Nephron (organoid): ENCODE measurements at regions not wholly inside any gene's neighbourhood (a gene's known extent, or its start where the extent isn't known, plus 50 kb on each side); places are given as distances from the start of the nearest gene placed in this dataset.
A peak's percentile ranks its signal among the peaks of the same experiment; 100 is the strongest.

ENCODE experiments used
- H3K27ac Mint-ChIP-seq, 3 experiments: 2 replicates each; pipeline ENCODE4 v1.8.0; 2020; ENCODE audit warnings: mixed read lengths in 3 of 3, mild to moderate bottlenecking in 2 of 3, moderate library complexity in 1 of 3
- H3K27me3 Mint-ChIP-seq: 2 replicates; pipeline ENCODE4 v1.8.0; 2021; ENCODE audit warnings: low read depth, mild to moderate bottlenecking, moderate library complexity, mixed read lengths
- H3K36me3 Mint-ChIP-seq: 2 replicates; pipeline ENCODE4 v1.8.0; 2020; ENCODE audit warnings: low read depth, mixed read lengths
- H3K4me1 Mint-ChIP-seq: 2 replicates; pipeline ENCODE4 v1.8.0; 2020; ENCODE audit warnings: mixed read lengths
- H3K4me3 Mint-ChIP-seq, 3 experiments: 2 replicates each; pipeline ENCODE4 v1.8.0; 2020; ENCODE audit warnings: mild to moderate bottlenecking in 3 of 3, mixed read lengths in 3 of 3, moderate library complexity in 2 of 3
- H3K9me3 Mint-ChIP-seq: 2 replicates; pipeline ENCODE4 v1.8.0; 2020; ENCODE audit warnings: mixed read lengths
- TF ChIP-seq, protein P1 (sequence below), 3 experiments: fragments of 200-600 bp; sonication (generic); IDR thresholded peaks; one replicate each; pipeline ENCODE4 v1.5.0; 2021; ENCODE audit warnings: antibody characterized with exemption in 3 of 3; ENCODE audit not compliant: unreplicated experiment in 3 of 3

DNA sequence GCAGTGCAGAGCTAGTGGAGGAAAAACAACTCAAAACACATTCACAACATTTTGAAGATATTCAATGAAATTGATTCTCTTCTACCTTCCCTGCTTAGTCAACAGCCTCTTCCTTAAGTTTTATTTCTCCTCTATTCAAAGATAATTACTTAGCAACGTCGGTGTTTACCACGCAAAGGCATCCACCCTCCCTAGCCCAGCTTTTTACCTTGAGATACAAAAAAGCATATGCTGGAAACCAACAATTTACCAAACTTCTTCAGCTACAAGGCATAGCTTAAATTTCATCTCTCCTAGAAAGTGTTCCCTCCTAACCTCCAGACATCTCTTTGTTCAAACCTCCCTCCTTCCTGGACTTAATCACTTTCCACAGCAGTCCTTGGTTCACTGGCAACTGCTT lies 102.8 kb upstream of the SOD1 start:
- no peaks in the 10 kb centered on the region for H3K9me3 Mint-ChIP-seq
- peaks cover 35% of the 10 kb centered on the region for H3K27me3 Mint-ChIP-seq
- H3K27ac Mint-ChIP-seq = peak overlapping the region; percentile 1 to 16 (median 9)
- peak overlapping the region; percentile 76 to 83 (median 80) for H3K4me3 Mint-ChIP-seq
- TF ChIP-seq, protein P1, sequence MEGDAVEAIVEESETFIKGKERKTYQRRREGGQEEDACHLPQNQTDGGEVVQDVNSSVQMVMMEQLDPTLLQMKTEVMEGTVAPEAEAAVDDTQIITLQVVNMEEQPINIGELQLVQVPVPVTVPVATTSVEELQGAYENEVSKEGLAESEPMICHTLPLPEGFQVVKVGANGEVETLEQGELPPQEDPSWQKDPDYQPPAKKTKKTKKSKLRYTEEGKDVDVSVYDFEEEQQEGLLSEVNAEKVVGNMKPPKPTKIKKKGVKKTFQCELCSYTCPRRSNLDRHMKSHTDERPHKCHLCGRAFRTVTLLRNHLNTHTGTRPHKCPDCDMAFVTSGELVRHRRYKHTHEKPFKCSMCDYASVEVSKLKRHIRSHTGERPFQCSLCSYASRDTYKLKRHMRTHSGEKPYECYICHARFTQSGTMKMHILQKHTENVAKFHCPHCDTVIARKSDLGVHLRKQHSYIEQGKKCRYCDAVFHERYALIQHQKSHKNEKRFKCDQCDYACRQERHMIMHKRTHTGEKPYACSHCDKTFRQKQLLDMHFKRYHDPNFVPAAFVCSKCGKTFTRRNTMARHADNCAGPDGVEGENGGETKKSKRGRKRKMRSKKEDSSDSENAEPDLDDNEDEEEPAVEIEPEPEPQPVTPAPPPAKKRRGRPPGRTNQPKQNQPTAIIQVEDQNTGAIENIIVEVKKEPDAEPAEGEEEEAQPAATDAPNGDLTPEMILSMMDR (IDR thresholded peaks at IDR 0.05; ENCODE audit: unreplicated experiment in 3 of 3) = no peak
- peaks cover 32% of the 10 kb centered on the region for H3K4me1 Mint-ChIP-seq
- H3K36me3 Mint-ChIP-seq = no peaks in the 10 kb centered on the region

DNA sequence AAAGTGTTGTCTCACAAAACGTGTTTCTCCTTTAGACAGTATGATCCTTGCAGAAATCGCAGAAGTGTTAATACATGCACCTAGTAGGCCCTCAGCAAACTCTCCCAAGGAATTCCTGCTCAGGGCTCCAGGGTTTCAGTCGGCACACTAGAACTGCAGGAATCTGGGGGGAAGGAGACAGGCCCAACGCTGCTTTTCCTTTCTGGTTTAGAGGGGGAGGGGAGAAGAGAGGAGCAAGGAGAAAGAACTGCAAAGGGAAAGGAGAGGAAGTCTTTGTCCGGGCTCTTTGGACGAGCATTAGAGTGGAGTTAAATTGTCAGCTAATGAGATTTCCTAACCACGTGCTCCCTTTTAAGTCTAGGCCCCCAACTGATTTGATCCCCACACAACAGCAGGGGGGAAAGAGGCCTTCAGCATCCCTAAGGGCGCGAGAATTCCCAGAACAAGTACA lies 103.7 kb upstream of the SOD1 start:
- peaks cover 35% of the 10 kb centered on the region for H3K27me3 Mint-ChIP-seq
- peaks cover 32% of the 10 kb centered on the region for H3K4me1 Mint-ChIP-seq
- H3K27ac Mint-ChIP-seq = peak overlapping the region; percentile 3 to 61 (median 57)
- H3K36me3 Mint-ChIP-seq = no peaks in the 10 kb centered on the region
- no peaks in the 10 kb centered on the region for H3K9me3 Mint-ChIP-seq
- TF ChIP-seq, protein P1 (IDR thresholded peaks at IDR 0.05; ENCODE audit: unreplicated experiment in 3 of 3) = no peak
- H3K4me3 Mint-ChIP-seq = peak overlapping the region; percentile 76 to 83 (median 80)

DNA sequence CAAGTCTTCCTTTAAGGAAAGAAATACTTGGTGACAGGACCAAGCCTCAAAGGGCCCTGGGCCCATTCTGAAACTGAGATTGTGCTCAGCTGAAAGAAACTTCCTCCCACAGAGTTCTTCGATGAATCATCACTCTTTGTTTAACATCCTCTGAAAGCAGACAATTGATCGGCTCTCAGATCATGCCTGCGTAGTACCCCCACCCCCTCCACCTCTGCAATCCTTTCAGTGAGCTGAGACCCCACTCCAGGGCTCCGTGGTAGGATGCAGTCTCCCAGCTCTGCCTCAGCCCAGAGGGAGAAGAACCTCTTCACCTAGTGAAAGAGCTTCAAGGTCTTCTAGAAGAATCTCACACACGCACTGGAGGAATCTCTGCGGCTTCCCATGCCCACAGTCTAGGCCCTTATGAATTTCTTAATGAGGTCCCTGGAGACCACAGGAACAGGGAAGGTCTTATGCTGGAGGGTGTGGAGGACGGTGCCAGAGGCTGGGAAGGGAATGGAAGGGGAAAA lies 104.9 kb upstream of the SOD1 start:
- TF ChIP-seq, protein P1 (IDR thresholded peaks at IDR 0.05; ENCODE audit: unreplicated experiment in 3 of 3) = no peak
- H3K36me3 Mint-ChIP-seq = peaks cover 7% of the 10 kb centered on the region
- H3K27ac Mint-ChIP-seq = no peak overlapping the region
- H3K9me3 Mint-ChIP-seq = no peaks in the 10 kb centered on the region
- peak overlapping the region in 2 of 3 experiments; percentile 41 to 83 for H3K4me3 Mint-ChIP-seq
- H3K27me3 Mint-ChIP-seq = peaks cover 35% of the 10 kb centered on the region
- peaks cover 32% of the 10 kb centered on the region for H3K4me1 Mint-ChIP-seq

DNA sequence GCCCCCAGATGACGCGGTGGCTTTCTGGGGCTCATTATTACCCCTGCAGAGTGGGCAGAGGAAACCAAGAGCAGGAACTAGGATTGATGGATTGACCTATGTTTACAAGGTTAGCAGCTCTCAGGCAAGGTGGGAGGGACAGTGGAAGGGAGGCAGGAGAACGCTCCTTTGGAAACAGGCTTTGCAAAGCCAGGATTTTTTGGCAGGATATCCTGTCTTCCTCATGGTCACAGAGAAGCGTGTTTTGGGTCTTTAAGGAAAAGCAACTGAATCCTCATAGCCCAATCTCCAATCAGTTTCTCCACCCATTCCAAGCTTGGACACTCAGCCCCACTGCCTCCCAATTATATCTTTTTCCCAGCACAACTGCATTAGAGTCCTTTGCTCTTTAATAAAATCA lies 105.6 kb upstream of the SOD1 start:
- no peak overlapping the region for H3K4me3 Mint-ChIP-seq
- peaks cover 7% of the 10 kb centered on the region for H3K36me3 Mint-ChIP-seq
- H3K4me1 Mint-ChIP-seq = peaks cover 32% of the 10 kb centered on the region
- TF ChIP-seq, protein P1 (IDR thresholded peaks at IDR 0.05; ENCODE audit: unreplicated experiment in 3 of 3) = no peak
- no peak overlapping the region for H3K27ac Mint-ChIP-seq
- peaks cover 35% of the 10 kb centered on the region for H3K27me3 Mint-ChIP-seq
- no peaks in the 10 kb centered on the region for H3K9me3 Mint-ChIP-seq

DNA sequence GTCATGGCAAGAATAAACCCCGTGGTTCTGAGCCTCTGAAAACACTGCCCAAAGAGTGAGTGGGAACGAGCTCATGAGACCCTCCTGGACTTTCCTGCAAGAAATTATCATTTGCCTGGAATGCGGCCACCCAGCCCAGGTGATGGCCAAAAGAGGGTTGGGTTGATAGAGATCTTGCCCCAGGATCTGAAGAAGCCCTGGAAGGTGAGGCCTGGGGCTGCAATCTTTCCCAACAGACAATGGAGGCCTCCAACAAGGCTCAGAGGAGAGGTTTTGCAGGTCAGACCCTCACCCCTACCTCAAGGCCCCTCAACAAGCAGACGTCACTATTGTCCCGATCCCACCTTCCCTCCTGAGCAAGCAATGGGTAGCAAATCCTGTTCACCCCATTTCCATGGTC lies 106.0 kb upstream of the SOD1 start:
- no peak overlapping the region for H3K27ac Mint-ChIP-seq
- H3K4me1 Mint-ChIP-seq = peaks cover 32% of the 10 kb centered on the region
- H3K4me3 Mint-ChIP-seq = no peak overlapping the region

DNA sequence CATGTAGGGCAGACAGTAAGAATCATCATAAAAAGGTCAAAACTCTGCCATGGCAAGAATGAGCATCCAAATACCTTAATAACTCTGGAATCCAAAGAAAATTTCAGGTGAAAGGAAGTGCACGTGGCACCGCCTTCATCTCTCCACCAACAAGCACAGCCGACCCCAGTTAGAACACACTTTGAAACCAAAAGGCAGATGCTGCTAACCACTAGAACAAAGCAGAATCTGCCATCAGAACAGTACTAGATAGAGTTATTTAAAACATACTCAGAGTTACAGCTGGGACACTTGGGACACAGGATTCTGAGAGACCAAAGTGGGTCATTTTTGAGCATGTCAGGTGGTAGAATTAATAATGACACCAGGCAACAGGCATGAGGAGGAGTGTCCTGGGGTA lies 106.7 kb upstream of the SOD1 start:
- TF ChIP-seq, protein P1 (IDR thresholded peaks at IDR 0.05; ENCODE audit: unreplicated experiment in 3 of 3) = no peak
- H3K27me3 Mint-ChIP-seq = peaks cover 35% of the 10 kb centered on the region
- H3K27ac Mint-ChIP-seq = no peak overlapping the region
- peaks cover 32% of the 10 kb centered on the region for H3K4me1 Mint-ChIP-seq
- peaks cover 7% of the 10 kb centered on the region for H3K36me3 Mint-ChIP-seq
- no peak overlapping the region for H3K4me3 Mint-ChIP-seq
- H3K9me3 Mint-ChIP-seq = no peaks in the 10 kb centered on the region

More for the DNA sequence above, 106.0 kb upstream of the SOD1 start:
- Mint-ChIP-seq H3K36me3 (peaks cover 7% of the 10 kb centered on the region), H3K27me3 (peaks cover 35% of the 10 kb centered on the region), H3K9me3 (no peaks in the 10 kb centered on the region)
- TF ChIP-seq, protein P1 (IDR thresholded peaks at IDR 0.05; ENCODE audit: unreplicated experiment in 3 of 3) = no peak
